Transverse colon (tissue), 4 donors: ENCODE measurements at regions not wholly inside any gene's neighbourhood (a gene's known extent, or its start where the extent isn't known, plus 50 kb on each side); places are given as distances from the start of the nearest gene placed in this dataset.
"Not testable (repeated sequence)": the region's sequence is repeated elsewhere in the genome, so short reads cannot be mapped to it uniquely, and the experiment has no call there.

Experiments
- DNase-seq: peaks from one replicate; pipeline ENCODE4 v3.0.0-alpha.2; 2019
- H3K27ac ChIP-seq, 4 donors: fragments of 200-600 bp; sonication (generic); 2 replicates each; pipeline ENCODE4 v1.5.1; 2016 to 2018; ENCODE audit warnings: inconsistent platforms in 4 of 4
- H3K27me3 ChIP-seq: fragments of 200-600 bp; sonication (generic); 2 replicates; pipeline ENCODE4 v1.5.1; 2017; ENCODE audit warnings: inconsistent platforms
- H3K36me3 ChIP-seq, 4 donors: fragments of 200-600 bp; sonication (generic); 2 replicates each; pipeline ENCODE4 v1.5.1; 2017 to 2019; ENCODE audit warnings: inconsistent platforms in 4 of 4
- H3K4me1 ChIP-seq, 4 donors: fragments of 200-600 bp; sonication (generic); 2 replicates each; pipeline ENCODE4 v1.5.1; 2017 to 2020; ENCODE audit warnings: inconsistent platforms in 4 of 4
- H3K4me3 ChIP-seq, 4 donors: fragments of 200-600 bp; sonication (generic); 1 replicate in 1 of 4; 2 replicates in 3 of 4; pipeline versions ENCODE4 v1.5.1 to v1.6.1; 2017 to 2019; ENCODE audit warnings: inconsistent platforms in 4 of 4
- H3K9me3 ChIP-seq, 2 donors: fragments of 200-600 bp; sonication (generic); 2 replicates each; pipeline ENCODE4 v1.5.1; 2017 to 2019; ENCODE audit warnings: inconsistent platforms in 2 of 2
- CTCF ChIP-seq, 5 experiments: fragments of 200-600 bp in 3 of 5; fragments of 450-650 bp in 2 of 5; sonication (generic) in 3 of 5; IDR thresholded peaks; 1 replicate in 2 of 5; 2 replicates in 3 of 5; pipeline ENCODE4 v1.5.1; 2016 to 2017; ENCODE audit warnings: antibody characterized with exemption in 5 of 5, inconsistent platforms in 3 of 5, mild to moderate bottlenecking in 2 of 5, moderate library complexity in 1 of 5
- EP300 ChIP-seq: sonication (generic); formaldehyde crosslinking; IDR thresholded peaks from one replicate; pipeline ENCODE4 v1.6.1; 2017; ENCODE audit warnings: antibody characterized with exemption, low read depth
- POLR2A ChIP-seq: fragments of 450-650 bp; IDR thresholded peaks from one replicate; pipeline ENCODE4 v1.6.1; 2016; ENCODE audit warnings: antibody characterized with exemption, mild to moderate bottlenecking, moderate library complexity
- POLR2AphosphoS5 ChIP-seq, 3 donors: sonication (generic); formaldehyde crosslinking; IDR thresholded peaks; one replicate each; pipeline ENCODE4 v1.6.1; 2016; ENCODE audit warnings: antibody characterized with exemption in 3 of 3
- WGBS, 2 donors: methylation state at CpG; one replicate each; pipeline ENCODE4 v1.1.5; 2018; ENCODE audit warnings: low coverage in 1 of 2; 5-methylcytosine and 5-hydroxymethylcytosine counted together
- in situ Hi-C, 4 donors: fragments of 200-750 bp; cut with MboI; loops; one replicate each; pipeline versions ENCODE4 v1.15.0 to v1.15.1; 2017; ENCODE audit warnings: low sequenced_read_pairs in 3 of 4, low pct_ligation_motif_present in 1 of 4, low pct_unique_long_range_greater_than_20kb in 1 of 4
- intact Hi-C: fragments of 100-400 bp; cut with DNase I; formaldehyde crosslinking; loops from one replicate; pipeline ENCODE4 v1.15.1; 2023; ENCODE audit warnings: low total_unique reads

- no peak for DNase-seq
- no peak for TF ChIP-seq POLR2AphosphoS5 (IDR thresholded peaks at IDR 0.05)
- no peak for TF ChIP-seq POLR2A
- in situ Hi-C loops: no loop called here
- peaks cover 3% of the 10 kb centered on the region for H3K27me3 ChIP-seq
- no peaks in the 10 kb centered on the region for H3K9me3 ChIP-seq
- H3K4me1 ChIP-seq: no peaks in the 10 kb centered on the region
- WGBS, 2 donors: 71% methylated on average over 6 of the region's 6 CpGs; no CpG with 5 or more reads in 1 of the 2 donors
- H3K27ac ChIP-seq: no peak overlapping the region
- intact Hi-C loops: no loop called here
- H3K4me3 ChIP-seq: no peak overlapping the region
- H3K36me3 ChIP-seq: no peaks in the 10 kb centered on the region
Observed at GRCh38 chr20:48401359-48401758, 426.4 kb downstream of the PREX1 start.

- Histone ChIP-seq H3K4me3 (no peak overlapping the region), H3K27ac (no peak overlapping the region), H3K27me3 (peaks cover 6% of the 10 kb centered on the region), H3K36me3 (no peaks in the 10 kb centered on the region), H3K9me3 (no peaks in the 10 kb centered on the region), H3K4me1 (no peaks in the 10 kb centered on the region)
- in situ Hi-C loops (no loop called here), intact Hi-C loops (no loop called here)
- no peak for DNase-seq
- TF ChIP-seq CTCF (IDR thresholded peaks at IDR 0.05) (no peak), EP300 (no peak), POLR2A (no peak), POLR2AphosphoS5 (IDR thresholded peaks at IDR 0.05) (no peak)
- WGBS, 2 donors: 76% methylated on average over 8 of the region's 8 CpGs; no CpG with 5 or more reads in 1 of the 2 donors
Observed at GRCh38 chr20:48400009-48400408, 427.8 kb downstream of the PREX1 start.

GRCh38 chr20:48398506-48399449 lies 429.0 kb downstream of the PREX1 start:
- Histone ChIP-seq H3K27me3 (peaks cover 6% of the 10 kb centered on the region), H3K4me3 (no peak overlapping the region), H3K36me3 (no peaks in the 10 kb centered on the region), H3K9me3 (no peaks in the 10 kb centered on the region), H3K27ac (no peak overlapping the region), H3K4me1 (no peaks in the 10 kb centered on the region)
- intact Hi-C loops (no loop called here), in situ Hi-C loops (no loop called here)
- WGBS, 2 donors: 54 to 71% methylated on average over 3 to 16 of the region's 16 CpGs
- DNase-seq: no peak
- no peak for TF ChIP-seq POLR2AphosphoS5 (IDR thresholded peaks at IDR 0.05)
- TF ChIP-seq EP300: no peak
- TF ChIP-seq CTCF (IDR thresholded peaks at IDR 0.05): no peak
- no peak for TF ChIP-seq POLR2A

GRCh38 chr20:48396981-48397861 lies 430.6 kb downstream of the PREX1 start:
- H3K4me3 ChIP-seq, H3K27ac ChIP-seq, DNase-seq, in situ Hi-C loops, H3K27me3 ChIP-seq, H3K4me1 ChIP-seq, intact Hi-C loops, H3K9me3 ChIP-seq, H3K36me3 ChIP-seq: not testable (repeated sequence)
- 64% methylated on average over 19 of the region's 19 CpGs; no CpG with 5 or more reads in 1 of the 2 donors for WGBS, 2 donors
